DND-41 (cell line): ENCODE measurements at regions not wholly inside any gene's neighbourhood (a gene's known extent, or its start where the extent isn't known, plus 50 kb on each side); places are given as distances from the start of the nearest gene placed in this dataset.

Experiments used
- CTCF ChIP-seq: IDR thresholded peaks from 2 replicates; pipeline ENCODE4 v1.5.1; 2012; ENCODE audit warnings: borderline replicate concordance, low read length, moderate library complexity, mild to moderate bottlenecking; ENCODE audit not compliant: poor library complexity, severe bottlenecking; ENCODE audit errors: extremely low read depth
- EZH2 ChIP-seq: IDR thresholded peaks from 3 replicates; pipeline ENCODE4 v1.6.1; 2012; ENCODE audit warnings: borderline replicate concordance, low read depth, mild to moderate bottlenecking, moderate library complexity, low read length, inconsistent platforms; ENCODE audit not compliant: severe bottlenecking

- no peak for TF ChIP-seq CTCF
- no peak for TF ChIP-seq EZH2
Measured at GRCh38 chr5:133716532-133717183, 104.3 kb upstream of the FSTL4 start.
